ENCODE measurements at regions not wholly inside any gene's neighbourhood (a gene's known extent, or its start where the extent isn't known, plus 50 kb on each side); places are given as distances from the start of the nearest gene placed in this dataset.

- DNase-seq (ENCODE audit: low read depth, low spot score) (no peak), ATAC-seq (no peak), FAIRE-seq (no peak)
- H3K4me2 ChIP-seq (ENCODE audit: control insufficient read depth, insufficient read depth), result no peak overlapping the region
- no TSS peak for BruUV-seq (replicated peaks)
- no peaks in the 10 kb centered on the region for H3K79me2 ChIP-seq (ENCODE audit: control insufficient read depth, insufficient read depth, low read length)
- no peaks in the 10 kb centered on the region for H3K4me1 ChIP-seq (ENCODE audit: control insufficient read depth, insufficient read depth, low read length)
- no peaks in the 10 kb centered on the region for H3K9me3 ChIP-seq (replicated peaks; ENCODE audit: control insufficient read depth, insufficient read depth, low read length)
- H3K4me3 ChIP-seq, result no peak overlapping the region
- RAD21 ChIA-PET (ENCODE audit: unreplicated experiment), result no interaction called here
- H3K9ac ChIP-seq (ENCODE audit: control insufficient read depth, insufficient read depth, low read length), result no peak overlapping the region
- H3K27ac ChIP-seq (ENCODE audit: control insufficient read depth, insufficient read depth), result no peak overlapping the region
- H3K27me3 ChIP-seq (replicated peaks in 1 of 2; ENCODE audit: control insufficient read depth in 2 of 2, insufficient read depth in 2 of 2, low read length in 1 of 2), result no peaks in the 10 kb centered on the region
- H2AFZ ChIP-seq (ENCODE audit: control insufficient read depth, low read depth, low read length), result no peak overlapping the region
- 95% methylated on average over 4 of the region's 4 CpGs for WGBS (ENCODE audit: insufficient coverage, insufficient replicate concordance, low lambda C conversion rate, missing lambda C conversion rate)
- POLR2A ChIA-PET, result interaction anchor here (1.7 kb wide), 1 partner anchor 15 kb away, joined by 3 read pairs; no protein-coding TSS in a partner anchor
- in situ Hi-C loops (cut with MboI) (no loop called here), intact Hi-C loops (cut with micrococcal nuclease; ENCODE audit: unreplicated experiment) (loop anchor here (10.0 kb wide), 1 partner anchor 1192 kb away; no protein-coding TSS in a partner anchor)
- no peaks in the 10 kb centered on the region for H3K36me3 ChIP-seq (ENCODE audit: control insufficient read depth in 2 of 2, insufficient read depth in 2 of 2, low read length in 1 of 2)
- SMC1A ChIA-PET (ENCODE audit: uncharacterized antibody, unreplicated experiment), result interaction anchor here (1.0 to 1.2 kb wide), 2 partner anchors 10 to 59 kb away, joined by 3 read pairs; no protein-coding TSS in a partner anchor
- no peaks in the 10 kb centered on the region for H4K20me1 ChIP-seq (ENCODE audit: control insufficient read depth, insufficient read depth)
- CTCF ChIA-PET, result no interaction called here
- no peak for TF ChIP-seq REST (IDR thresholded peaks at IDR 0.05; ENCODE audit: low read depth, low read length)
- TF ChIP-seq IKZF1 (conservative IDR thresholded peaks at IDR 0.05), result no peak
- TF ChIP-seq NBN (IDR thresholded peaks at IDR 0.05), result no peak
- no peak for TF ChIP-seq NFIC (IDR thresholded peaks at IDR 0.05; ENCODE audit: low read depth, low read length)
- TF ChIP-seq MTA3 (IDR thresholded peaks at IDR 0.05; ENCODE audit: borderline replicate concordance, low read length), result no peak
- TF ChIP-seq IRF4 (IDR thresholded peaks at IDR 0.05; ENCODE audit: low read depth, low read length), result no peak
- no peak for TF ChIP-seq SP1 (IDR thresholded peaks at IDR 0.05; ENCODE audit: low read depth, low read length)
- no peak for TF ChIP-seq BCLAF1 (IDR thresholded peaks at IDR 0.05)
- no peak for TF ChIP-seq NFYA (IDR thresholded peaks at IDR 0.05; ENCODE audit: borderline replicate concordance, low read depth, low read length)
- no peak for TF ChIP-seq TCF3 (IDR thresholded peaks at IDR 0.05; ENCODE audit: borderline replicate concordance, insufficient read depth, low read depth, low read length)
- no peak for TF ChIP-seq E4F1 (IDR thresholded peaks at IDR 0.05; ENCODE audit: borderline replicate concordance, partially characterized antibody)
- TF ChIP-seq ZBTB4 (CRISPR knock-in tag; IDR thresholded peaks at IDR 0.05), result no peak
- no peak for TF ChIP-seq BRCA1 (IDR thresholded peaks at IDR 0.05; ENCODE audit: low read depth, low read length)
Measured at GRCh38 chr3:150352931-150353330, 55.2 kb upstream of the TSC22D2 start.
